Rectal smooth muscle tissue (tissue), 1 donor: ENCODE measurements at regions not wholly inside any gene's neighbourhood (a gene's known extent, or its start where the extent isn't known, plus 50 kb on each side); places are given as distances from the start of the nearest gene placed in this dataset.

Experiments used
- H3K27ac ChIP-seq: one replicate; pipeline ENCODE4 v1.7.0; 2013; ENCODE audit warnings: low read depth, low read length, inconsistent platforms
- H3K27me3 ChIP-seq: one replicate; pipeline ENCODE4 v1.7.0; 2013; ENCODE audit warnings: low read length; ENCODE audit not compliant: control insufficient read depth, insufficient read depth
- H3K36me3 ChIP-seq: one replicate; pipeline ENCODE4 v1.7.0; 2013; ENCODE audit warnings: low read length; ENCODE audit not compliant: control insufficient read depth, insufficient read depth
- H3K4me1 ChIP-seq: one replicate; pipeline ENCODE4 v1.7.0; 2013; ENCODE audit warnings: low read length; ENCODE audit not compliant: control insufficient read depth, insufficient read depth
- H3K4me3 ChIP-seq: one replicate; pipeline ENCODE4 v1.7.0; 2013; ENCODE audit warnings: low read length
- H3K9ac ChIP-seq: one replicate; pipeline ENCODE4 v1.7.0; 2013; ENCODE audit warnings: low read length

DNA sequence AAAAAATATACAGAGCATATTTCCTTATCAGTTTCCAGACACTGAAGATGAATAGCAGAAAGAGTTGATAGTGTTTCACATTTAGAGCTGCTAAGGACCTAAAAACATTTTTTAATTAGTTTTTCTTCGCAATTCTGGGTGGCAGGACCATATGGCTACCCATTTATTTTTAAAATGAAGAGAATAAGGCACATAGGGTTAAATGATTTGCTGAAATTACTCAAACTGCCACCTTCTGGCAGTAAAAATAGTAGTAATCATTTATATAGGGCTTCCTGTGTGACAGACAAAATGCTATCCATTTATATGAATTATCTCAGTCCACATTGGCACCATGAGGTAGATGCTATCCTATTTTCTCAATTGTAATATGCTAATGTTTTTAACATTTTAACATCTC, 108.6 kb upstream of the CCDC196 start:
- no peak overlapping the region for H3K9ac ChIP-seq
- H3K4me1 ChIP-seq, result no peaks in the 10 kb centered on the region
- H3K27ac ChIP-seq, result no peak overlapping the region
- no peaks in the 10 kb centered on the region for H3K36me3 ChIP-seq
- H3K27me3 ChIP-seq, result no peaks in the 10 kb centered on the region
- no peak overlapping the region for H3K4me3 ChIP-seq

DNA sequence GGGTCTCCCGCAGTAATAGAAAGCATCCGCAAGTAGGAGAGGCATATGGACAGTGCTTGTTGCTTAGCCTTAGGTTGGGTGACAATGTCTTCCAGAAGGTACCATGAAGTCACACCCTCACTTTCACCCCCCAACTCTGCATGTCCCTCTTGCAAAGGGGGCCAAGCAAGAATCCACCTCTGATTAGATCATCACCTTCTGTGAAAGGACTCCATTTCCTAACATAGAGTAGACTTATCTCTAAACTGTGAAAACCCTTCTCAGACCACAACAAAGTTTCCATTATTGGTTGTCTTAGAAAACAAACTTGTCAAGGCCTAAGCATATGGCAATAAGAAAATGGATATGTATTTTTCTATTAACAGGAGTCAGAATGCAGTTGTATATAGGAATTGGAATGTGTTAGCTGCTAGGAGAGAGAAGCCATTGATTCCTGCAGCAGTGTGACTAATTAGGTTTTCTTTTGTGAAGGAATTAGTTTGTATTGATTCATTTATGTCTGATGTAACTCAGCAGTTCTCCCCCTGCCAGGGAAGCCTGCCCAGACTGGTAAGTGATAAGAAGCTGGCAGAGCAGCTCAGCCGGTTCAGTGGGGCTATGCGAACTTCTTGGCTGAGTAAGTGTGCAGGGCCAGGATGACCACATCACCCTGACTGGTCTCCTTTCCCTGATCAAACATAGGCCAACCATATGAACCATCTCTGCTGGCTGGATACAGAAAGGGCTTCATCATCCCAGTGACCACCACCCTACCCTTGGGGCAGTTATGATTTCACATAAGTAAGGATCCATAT, 107.3 kb upstream of the CCDC196 start:
- Histone ChIP-seq H3K4me1 (no peaks in the 10 kb centered on the region), H3K27ac (no peak overlapping the region)

DNA sequence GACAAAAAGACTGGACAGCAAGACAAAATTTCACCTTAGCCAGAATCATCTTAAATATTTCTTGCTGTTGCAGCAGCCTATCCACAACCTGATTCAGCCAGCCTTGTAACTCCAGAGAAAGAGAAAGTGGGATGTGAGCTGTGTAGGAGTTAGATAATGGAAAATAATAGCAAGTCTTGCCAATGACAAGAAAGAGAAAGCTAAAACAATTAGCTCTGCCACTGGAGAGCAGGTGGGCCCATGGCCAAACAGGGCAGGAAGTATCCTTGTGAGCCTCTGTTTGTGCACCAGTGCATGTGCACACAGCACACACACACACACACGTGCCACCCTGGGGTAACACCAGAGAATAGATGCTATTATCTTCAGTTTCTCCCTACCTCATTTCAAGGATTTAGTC, 106.0 kb upstream of the CCDC196 start:
- Histone ChIP-seq H3K4me1 (no peaks in the 10 kb centered on the region), H3K9ac (no peak overlapping the region), H3K36me3 (no peaks in the 10 kb centered on the region), H3K4me3 (no peak overlapping the region), H3K27me3 (no peaks in the 10 kb centered on the region), H3K27ac (no peak overlapping the region)

More for the DNA sequence above, 107.3 kb upstream of the CCDC196 start:
- Histone ChIP-seq H3K4me3 (no peak overlapping the region), H3K9ac (no peak overlapping the region), H3K27me3 (no peaks in the 10 kb centered on the region), H3K36me3 (no peaks in the 10 kb centered on the region)

DNA sequence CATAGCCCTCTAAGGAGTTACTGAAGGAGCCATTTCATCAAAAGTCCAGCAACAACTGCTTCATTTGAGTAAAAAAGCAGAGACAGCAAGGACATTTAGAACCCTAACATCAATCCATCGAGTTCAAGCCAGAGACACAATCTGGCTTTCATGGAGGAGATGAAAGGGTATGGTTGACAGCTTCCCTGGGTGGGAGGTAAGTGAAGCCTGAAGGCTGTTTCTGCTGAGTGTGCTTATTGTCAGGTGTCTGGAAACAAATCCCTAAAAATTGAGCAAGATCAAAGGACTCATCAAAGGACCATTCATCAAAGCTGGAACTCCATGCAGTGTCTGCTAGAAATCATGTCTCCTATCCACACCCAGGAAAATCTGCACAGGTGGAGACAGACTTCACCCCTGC, 104.4 kb upstream of the CCDC196 start:
- Histone ChIP-seq H3K4me1 (no peaks in the 10 kb centered on the region), H3K4me3 (no peak overlapping the region), H3K36me3 (no peaks in the 10 kb centered on the region), H3K27me3 (no peaks in the 10 kb centered on the region), H3K27ac (no peak overlapping the region), H3K9ac (no peak overlapping the region)

DNA sequence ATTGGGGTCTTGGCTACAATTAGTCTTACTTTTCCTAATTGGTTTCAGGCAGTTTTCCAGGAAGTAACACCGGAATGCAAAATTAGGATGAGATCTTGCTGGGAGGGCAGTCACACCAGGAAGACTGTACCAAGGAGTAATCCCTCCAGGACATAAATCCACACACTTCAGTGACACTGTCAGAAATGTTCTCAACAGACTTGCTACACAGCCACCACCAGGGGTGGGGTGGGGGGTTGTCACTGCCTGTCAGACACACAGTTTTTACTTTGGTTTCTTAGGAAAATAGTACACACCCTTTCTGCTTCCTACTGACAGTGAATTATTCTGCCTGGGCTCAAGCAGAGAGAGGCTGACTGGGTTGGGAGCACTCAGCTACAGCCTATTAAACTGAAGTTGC, 102.9 kb upstream of the CCDC196 start:
- Histone ChIP-seq H3K9ac (no peak overlapping the region), H3K36me3 (no peaks in the 10 kb centered on the region), H3K27ac (no peak overlapping the region), H3K27me3 (no peaks in the 10 kb centered on the region), H3K4me1 (no peaks in the 10 kb centered on the region), H3K4me3 (no peak overlapping the region)

DNA sequence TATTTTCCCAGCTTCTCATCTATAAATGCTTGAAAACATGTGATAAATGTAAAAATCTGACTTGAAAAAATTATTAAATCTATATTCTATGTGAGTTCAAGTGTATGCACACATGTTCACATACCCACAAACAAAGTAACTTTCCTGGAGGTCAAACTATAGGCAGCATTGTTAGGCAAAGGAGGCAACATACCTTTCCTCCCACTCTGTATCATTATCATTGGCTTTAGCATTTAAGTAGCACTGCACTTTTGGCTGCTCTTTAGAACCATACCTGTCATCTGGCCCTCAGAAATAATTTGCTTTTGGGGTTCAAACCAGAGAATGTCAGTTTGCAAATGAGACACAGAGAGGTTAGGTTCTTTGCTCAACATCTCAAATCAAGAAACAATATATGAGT, 102.4 kb upstream of the CCDC196 start:
- no peaks in the 10 kb centered on the region for H3K27me3 ChIP-seq
- H3K36me3 ChIP-seq, result no peaks in the 10 kb centered on the region

DNA sequence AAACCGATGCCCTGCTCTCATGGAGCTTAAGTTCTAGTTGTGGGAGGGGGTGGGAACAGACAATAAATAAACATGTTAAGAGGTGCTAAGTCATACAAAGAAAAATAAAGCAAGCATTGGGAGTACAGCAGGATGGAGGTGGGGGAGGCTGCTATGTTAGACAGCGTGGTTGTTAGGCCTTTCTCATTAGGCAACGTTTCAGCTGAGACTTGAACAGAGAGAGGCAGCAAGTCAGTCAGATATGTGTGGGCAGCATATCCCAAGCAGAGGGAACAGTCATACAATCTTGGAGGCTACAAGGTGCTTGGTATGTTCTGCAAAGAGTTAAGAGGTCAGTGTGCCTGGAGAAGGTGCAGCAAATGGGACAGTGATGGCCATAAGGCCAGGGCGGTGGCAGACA, 97.7 kb upstream of the CCDC196 start:
- Histone ChIP-seq H3K27ac (no peak overlapping the region), H3K27me3 (no peaks in the 10 kb centered on the region), H3K9ac (no peak overlapping the region), H3K36me3 (no peaks in the 10 kb centered on the region), H3K4me1 (no peaks in the 10 kb centered on the region), H3K4me3 (no peak overlapping the region)

More for the DNA sequence above, 102.4 kb upstream of the CCDC196 start:
- Histone ChIP-seq H3K4me3 (no peak overlapping the region), H3K27ac (no peak overlapping the region), H3K4me1 (no peaks in the 10 kb centered on the region), H3K9ac (no peak overlapping the region)

DNA sequence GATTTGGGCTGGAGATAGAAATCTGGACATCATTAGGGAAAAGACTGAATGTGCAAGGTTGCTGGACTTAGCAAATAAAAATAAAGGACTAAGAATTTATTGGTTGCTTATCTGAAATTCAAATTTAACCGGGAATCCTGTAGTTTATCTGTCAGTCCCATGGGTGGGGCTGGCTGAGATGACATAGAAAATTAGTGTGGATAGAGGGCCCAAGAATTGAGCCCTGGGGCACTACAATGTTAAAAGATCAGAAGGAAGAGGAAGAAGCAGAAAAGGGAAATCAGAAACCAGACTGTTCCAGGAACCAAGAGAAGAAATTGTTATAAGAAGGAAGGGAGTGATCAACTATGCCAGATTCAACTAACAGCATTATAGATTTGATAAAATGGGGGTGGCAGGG, 96.7 kb upstream of the CCDC196 start:
- Histone ChIP-seq H3K4me3 (no peak overlapping the region), H3K9ac (no peak overlapping the region)

DNA sequence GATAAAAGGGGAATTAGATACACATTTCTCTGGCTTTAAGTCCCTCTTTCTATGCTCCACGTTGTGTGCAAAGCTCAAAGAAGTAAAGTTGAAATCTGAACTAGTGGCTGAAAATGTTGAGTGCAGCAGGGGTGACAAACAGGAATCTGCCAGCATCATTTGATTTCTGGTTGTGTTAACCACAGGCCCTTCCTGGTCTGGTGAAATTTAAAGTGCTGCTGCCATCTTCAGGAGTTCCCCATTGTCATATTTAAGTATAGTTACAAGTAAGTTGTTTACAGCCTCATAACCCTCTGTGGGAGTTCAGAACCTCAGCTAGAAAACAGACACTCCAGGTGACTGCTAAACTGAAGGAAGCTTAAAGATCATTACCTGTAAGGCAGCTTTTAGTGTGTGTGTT, 90.9 kb upstream of the CCDC196 start:
- no peak overlapping the region for H3K4me3 ChIP-seq
- H3K4me1 ChIP-seq, result no peaks in the 10 kb centered on the region
- no peak overlapping the region for H3K9ac ChIP-seq
- H3K27ac ChIP-seq, result no peak overlapping the region
- no peaks in the 10 kb centered on the region for H3K27me3 ChIP-seq
- no peaks in the 10 kb centered on the region for H3K36me3 ChIP-seq

More for the DNA sequence above, 96.7 kb upstream of the CCDC196 start:
- no peaks in the 10 kb centered on the region for H3K36me3 ChIP-seq
- H3K27ac ChIP-seq, result no peak overlapping the region
- H3K27me3 ChIP-seq, result no peaks in the 10 kb centered on the region
- H3K4me1 ChIP-seq, result no peaks in the 10 kb centered on the region

DNA sequence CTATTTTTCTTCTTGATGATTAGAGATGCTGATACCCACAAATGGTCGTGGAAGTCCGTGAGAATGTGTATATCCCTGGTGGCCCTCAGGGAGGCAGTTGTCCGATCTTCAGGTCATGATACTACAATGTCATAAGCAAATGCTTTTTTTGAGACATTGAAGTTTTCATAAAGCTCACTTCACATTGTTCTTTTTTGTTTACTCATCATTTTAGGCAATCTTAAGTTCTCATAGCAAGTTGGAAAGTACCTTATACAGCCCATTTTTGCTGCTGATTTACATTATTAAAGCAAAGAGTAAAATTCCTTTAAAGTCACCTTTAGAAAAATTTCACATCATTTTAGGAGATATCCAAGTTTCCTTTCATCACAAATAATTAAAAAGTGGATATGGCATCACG, 90.0 kb upstream of the CCDC196 start:
- no peak overlapping the region for H3K4me3 ChIP-seq
- H3K27me3 ChIP-seq, result no peaks in the 10 kb centered on the region
- H3K36me3 ChIP-seq, result no peaks in the 10 kb centered on the region
- H3K4me1 ChIP-seq, result no peaks in the 10 kb centered on the region
- H3K27ac ChIP-seq, result no peak overlapping the region
- no peak overlapping the region for H3K9ac ChIP-seq

DNA sequence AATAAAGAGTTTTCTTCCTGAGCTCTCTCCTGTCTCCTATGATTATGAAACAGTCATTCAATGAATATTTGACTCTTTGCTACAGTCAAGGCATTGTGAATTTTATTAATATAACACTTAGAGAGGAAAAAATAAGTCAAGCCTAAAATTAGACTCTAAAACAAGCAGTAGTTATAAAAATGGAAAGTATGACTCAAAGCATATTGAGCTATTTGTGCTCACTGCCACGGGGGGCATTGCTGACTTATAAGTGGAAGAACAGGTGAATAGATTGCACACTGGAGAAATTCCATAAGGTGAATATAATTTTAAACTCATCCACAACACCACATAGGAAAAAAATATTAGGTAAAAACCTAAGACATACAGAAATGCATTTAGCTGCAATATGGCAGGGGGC, 87.7 kb upstream of the CCDC196 start:
- no peak overlapping the region for H3K27ac ChIP-seq
- H3K27me3 ChIP-seq, result no peaks in the 10 kb centered on the region
- no peaks in the 10 kb centered on the region for H3K36me3 ChIP-seq
- no peak overlapping the region for H3K4me3 ChIP-seq
- no peaks in the 10 kb centered on the region for H3K4me1 ChIP-seq
- H3K9ac ChIP-seq, result no peak overlapping the region

DNA sequence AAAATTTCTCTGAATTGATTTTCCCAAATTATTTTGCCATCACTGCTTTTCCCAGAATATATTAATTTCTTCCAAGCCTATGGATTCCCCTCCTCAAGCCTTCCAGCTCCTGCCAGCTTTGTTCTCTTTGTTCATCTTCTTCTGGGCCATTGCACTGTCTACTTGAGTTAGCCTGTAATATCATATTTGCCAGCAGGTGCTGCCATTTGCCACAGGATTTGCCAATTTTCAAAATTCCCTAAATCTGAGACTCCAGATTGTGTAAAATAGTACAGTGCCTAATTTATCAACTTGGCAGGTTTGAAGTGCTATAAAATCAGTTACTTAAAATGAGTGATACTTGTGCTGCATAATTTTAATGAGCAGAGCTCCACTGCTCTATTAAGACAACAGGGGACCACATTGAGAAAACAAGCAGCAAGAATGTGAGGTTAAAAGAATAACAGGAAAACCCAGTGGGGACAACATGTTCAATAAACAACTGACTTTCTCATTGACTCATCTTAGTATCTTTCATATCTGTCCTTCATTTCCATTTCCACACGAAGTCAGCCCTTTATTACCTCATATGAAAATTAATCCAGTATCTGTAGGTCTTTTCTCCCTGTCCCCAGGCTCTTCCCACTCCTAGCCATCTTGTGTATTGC, 84.6 kb upstream of the CCDC196 start:
- Histone ChIP-seq H3K27me3 (no peaks in the 10 kb centered on the region), H3K36me3 (no peaks in the 10 kb centered on the region)

DNA sequence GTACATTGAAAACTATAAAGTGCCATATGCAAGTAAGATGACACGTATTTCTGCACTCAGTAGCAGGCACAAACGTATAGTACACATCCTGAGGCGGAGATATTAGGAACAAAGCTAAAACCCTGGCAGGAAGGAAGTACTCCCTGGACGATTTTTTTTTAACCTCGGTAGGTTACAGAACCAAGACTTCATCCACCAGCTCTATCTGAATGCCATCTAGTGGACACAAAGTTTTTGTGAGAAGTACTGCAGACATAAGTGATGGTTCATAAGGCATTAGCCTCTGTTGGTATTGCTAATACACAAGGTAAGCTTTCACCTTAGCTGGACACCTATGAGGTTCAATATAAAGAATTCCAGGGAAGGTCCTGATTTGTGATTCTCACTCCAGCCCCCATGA, 83.0 kb upstream of the CCDC196 start:
- no peaks in the 10 kb centered on the region for H3K27me3 ChIP-seq
- no peaks in the 10 kb centered on the region for H3K4me1 ChIP-seq
- H3K27ac ChIP-seq, result no peak overlapping the region
- no peaks in the 10 kb centered on the region for H3K36me3 ChIP-seq
- H3K9ac ChIP-seq, result no peak overlapping the region
- H3K4me3 ChIP-seq, result no peak overlapping the region

More for the DNA sequence above, 84.6 kb upstream of the CCDC196 start:
- Histone ChIP-seq H3K4me3 (no peak overlapping the region), H3K4me1 (no peaks in the 10 kb centered on the region), H3K27ac (no peak overlapping the region), H3K9ac (no peak overlapping the region)
